Stimulated activated CD4-positive, alpha-beta T cell treated with anti-CD3 and anti-CD28 coated beads, Interleukin-12 subunit alpha, Interleukin-12 subunit beta, amount 100 ng/mL, for 4 hours (primary cell): ENCODE measurements at regions not wholly inside any gene's neighbourhood (a gene's known extent, or its start where the extent isn't known, plus 50 kb on each side); places are given as distances from the start of the nearest gene placed in this dataset.
"Not testable (repeated sequence)": the region's sequence is repeated elsewhere in the genome, so short reads cannot be mapped to it uniquely, and the experiment has no call there.

Experiments used
- DNase-seq: peaks from one replicate; pipeline ENCODE4 v3.0.0-alpha.2; 2020

DNA sequence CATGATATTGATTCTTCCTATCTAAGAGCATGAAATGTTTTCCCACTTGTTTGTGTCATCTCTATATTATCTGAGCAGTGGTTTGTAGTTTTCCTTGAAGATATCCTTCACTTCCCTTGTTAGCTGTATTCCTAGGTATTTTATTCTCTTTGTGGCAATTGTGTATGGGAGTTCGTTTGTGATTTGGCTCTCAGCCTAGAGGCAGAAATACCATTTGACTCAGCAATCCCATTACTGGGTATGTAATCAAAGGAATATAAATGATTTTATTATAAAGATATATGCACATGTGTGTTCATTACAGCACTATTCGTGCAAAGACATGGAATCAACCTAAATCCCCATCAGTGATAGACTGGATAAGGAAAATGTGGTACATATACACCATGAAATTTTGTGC lies 172.7 kb upstream of the IL15 start:
- DNase-seq = no peak

DNA sequence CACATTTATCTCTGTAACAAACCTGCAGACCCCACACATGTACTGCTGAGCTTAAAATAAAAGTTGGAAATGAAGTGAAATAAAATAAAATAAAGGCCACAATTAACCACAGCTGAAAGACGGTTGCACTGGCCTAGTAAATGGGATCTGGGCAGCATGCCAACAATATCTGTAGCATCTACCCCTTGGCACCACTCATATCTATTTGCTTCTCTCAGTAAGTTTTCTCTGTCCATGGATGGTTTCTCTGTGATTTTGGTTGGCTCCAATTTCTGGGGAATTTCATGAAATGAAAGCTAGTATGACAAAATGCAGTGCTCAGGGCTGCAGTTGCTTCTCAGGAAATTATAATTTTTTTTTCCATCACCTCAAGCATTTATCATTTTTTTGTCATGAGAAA lies 172.0 kb upstream of the IL15 start:
- no peak for DNase-seq

DNA sequence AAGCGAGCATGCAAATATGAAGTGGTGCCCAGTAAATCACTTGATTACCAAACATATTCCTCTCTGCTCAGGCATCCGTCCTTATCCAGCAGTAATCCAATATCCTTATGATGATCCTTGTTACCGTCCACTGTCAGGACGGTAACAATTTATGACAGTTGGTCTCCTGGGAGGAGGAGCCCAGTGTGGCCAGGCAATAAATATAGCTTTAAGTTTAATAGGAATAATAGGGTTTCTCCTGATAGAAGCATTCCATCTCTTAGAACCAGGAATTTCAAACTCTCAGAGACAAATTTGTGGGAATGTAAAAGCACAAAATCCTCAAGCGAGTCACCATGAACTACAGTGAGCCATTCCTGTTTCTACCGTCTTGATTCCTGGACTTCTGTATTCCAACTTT lies 171.2 kb upstream of the IL15 start:
- no peak for DNase-seq

DNA sequence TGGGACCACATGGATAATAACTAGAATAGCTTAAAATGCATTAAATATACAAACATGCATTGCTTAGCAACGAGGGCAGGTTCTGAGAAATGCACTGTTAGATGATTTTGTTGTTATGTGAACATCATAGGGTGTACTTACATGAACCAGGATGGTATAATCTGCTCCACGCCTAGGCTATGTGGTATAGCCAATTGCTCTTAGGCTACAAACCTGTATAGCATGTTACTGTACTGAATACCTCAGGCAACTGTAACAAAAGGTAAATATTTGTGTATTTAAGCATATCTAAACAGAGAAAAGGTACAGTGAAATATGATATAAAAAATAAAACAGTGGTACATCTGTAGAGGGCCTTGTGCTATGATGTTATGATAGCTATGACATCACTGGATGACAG lies 169.2 kb upstream of the IL15 start:
- DNase-seq = no peak

DNA sequence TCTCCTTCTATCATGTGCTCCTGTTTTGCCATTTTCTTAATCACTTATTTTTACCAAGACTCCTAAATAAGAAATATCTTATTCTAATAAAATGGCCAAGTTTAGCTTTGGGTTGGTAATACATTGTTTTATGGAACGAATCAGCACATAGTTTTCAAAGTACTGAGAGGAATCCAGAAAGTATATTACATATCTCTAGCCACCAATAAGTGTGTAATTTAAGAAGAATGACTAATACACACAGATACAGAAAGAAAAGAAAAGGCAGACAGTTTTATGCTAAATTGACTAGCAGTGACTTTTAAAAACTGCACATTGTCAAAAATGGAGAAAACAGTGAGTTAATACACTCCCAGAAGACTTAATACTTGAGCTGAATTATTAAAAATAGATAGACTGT lies 167.0 kb upstream of the IL15 start:
- DNase-seq = no peak

DNA sequence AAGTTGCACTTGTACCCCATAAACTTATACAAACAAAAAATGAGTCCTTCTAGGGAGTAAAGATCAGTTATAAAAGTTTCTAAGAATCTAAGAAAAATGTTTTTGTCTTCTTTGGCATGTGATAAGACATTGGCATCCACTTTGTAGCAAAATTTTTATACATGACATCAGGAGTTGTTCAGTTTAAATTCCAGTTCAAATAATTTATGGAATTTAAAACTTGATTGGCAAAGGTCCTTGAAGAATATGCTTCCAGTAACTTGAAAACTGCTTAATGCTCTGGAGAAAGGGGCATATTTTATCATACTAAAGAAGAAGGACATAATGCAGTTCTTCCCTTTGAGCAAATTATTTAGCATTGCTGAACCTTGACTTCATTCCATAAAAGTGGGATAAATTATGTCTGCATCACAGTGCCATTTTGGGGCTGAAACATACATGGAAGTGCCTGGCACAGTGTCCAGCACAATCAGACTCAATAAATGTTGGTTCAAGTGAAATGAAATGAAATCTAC lies 163.3 kb upstream of the IL15 start:
- no peak for DNase-seq

DNA sequence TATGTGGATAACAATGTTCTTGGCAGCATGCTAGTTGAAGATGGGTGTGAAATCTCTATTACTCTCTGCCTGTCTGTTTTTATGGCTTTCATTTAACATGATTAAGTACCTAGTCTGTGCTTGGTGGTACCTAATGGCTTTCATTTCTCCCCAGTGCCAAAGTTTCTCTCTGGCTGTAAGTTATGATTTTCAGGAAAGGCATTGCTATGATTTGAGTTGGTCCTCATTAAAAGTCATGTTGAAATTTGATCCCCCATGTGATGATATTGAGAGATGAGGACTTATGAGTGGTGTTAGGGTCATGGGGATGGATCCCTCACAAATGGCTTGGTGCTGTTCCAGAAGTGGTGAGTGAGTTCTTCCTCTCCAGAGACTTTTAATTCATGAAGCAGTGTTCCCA lies 162.4 kb upstream of the IL15 start:
- no peak for DNase-seq

DNA sequence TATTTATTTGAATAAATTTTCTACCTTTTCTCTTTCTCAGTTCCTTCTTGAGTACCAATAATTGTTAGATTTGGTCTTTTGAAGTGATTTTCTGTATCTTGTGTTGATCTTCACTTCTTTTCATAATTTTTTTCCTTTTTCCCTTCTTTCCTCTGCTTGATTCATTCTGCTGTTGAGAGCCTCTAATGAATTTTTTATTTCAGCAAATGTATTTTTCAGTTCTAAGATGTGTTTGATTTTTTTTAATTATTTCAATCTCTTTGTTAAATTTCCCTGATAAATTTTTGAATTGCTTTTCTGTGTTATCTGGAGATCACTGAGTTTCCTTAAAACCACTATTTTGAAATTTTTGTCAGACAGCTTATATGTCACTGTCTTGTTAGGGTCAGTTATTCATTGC lies 155.4 kb upstream of the IL15 start:
- no peak for DNase-seq

DNA sequence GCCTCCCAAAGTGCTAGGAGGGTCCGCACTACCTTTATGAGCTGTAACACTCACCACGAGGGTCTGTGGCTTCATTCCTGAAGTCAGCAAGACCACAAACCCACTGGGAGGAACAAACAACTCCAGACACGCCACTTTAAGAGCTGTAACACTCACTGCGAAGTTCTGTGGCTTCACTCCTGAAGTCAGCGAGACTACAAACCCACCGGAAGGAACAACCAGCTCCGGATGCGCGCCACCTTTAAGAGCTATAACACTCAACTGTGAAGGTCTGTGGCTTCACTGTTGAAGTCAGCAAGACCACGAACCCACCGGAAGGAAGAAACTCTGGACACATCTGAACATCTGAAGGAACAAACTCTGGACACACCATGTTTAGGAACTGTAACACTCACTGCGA lies 152.1 kb upstream of the IL15 start:
- DNase-seq = not testable (repeated sequence)

DNA sequence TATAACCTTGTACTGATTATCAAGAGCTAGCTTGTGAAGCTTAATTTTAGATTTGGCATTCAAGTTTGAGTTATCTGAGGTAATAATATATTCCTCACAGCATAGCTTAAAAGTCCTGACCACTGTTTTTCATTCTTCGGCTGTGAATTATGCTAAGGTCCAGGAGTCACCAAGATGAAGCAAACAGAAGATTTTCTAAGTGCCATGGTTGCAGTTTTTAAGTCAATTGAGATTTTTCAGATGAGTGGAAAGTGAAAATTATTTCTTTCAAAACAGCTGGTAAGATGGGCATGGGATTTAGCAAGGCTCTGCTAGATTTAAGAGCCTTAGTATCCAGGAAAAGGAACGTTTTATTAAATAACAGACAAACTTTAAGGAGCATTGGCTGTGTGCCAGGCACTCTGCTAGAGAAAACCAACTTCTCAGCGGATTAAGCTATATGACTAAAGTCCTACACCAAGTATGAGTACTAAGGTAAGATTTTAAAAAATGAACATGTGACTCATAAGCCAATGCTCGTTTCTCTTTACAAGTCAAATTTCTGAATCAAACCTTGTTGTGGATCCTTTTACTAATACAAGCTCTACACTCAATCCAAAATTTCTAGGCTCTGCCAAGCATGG lies 149.9 kb upstream of the IL15 start:
- no peak for DNase-seq

DNA sequence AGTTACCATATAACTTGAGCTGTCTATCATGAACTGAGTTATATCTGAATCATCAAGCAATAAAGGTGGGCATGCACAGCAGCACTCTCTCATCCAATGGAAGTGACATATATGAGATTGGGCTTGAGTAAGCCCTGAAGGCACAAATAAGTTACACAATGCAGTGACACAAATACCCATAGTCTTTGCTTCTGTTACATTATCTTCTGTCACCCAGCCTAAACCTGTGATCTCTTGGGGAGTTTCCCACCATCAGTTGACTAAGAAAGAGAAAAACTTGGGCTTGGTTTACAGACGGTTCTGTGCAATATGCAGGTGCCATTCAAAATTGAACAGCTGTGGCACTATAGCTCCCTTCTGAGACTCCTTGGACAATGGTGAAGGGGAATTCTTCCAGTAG lies 138.8 kb upstream of the IL15 start:
- no peak for DNase-seq

DNA sequence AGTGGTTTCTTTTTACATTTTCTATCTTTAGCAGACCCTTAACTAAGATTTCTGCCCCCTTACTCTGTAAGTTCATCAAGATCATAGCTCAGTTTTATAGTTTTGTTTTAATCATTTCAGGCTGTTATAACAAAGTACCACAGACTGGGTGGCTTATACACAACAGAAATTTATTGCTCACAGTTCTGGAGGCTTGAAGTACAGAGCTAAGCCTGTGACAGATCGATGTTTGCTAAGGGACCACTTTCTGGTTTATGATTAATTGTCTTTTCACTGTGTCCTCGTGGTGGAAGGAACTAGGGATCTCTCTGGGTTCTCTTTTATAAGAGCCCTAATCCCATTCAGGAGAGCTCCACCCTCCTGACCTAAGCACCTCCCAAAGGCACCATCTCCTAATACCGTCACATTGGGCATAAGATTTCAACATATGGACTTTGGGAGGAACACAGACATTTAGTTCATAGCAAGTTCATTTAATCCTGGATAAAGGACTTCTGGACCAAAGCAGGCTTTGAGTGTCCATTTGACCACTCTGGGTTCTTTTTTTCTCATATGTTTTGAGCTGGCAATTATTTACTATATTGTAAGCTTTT lies 137.0 kb upstream of the IL15 start:
- no peak for DNase-seq

DNA sequence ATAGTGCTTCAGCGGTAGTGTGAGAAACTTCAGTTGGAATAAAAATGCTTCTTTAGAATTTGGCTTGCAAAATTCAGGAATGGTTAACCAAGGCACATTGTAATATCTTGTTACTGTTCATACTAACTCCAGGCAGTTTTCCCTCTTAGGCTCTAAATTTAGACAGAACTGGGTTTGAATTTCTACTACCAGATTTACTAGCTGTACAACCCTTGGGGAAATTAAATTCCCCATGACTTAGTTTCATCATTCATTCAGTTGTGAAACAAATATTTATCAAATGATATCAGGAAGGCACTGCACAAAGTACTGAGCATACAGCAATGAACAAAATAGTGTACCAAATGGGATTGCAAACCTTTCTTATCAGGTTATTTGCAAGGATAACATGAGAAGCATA lies 135.0 kb upstream of the IL15 start:
- DNase-seq = no peak

DNA sequence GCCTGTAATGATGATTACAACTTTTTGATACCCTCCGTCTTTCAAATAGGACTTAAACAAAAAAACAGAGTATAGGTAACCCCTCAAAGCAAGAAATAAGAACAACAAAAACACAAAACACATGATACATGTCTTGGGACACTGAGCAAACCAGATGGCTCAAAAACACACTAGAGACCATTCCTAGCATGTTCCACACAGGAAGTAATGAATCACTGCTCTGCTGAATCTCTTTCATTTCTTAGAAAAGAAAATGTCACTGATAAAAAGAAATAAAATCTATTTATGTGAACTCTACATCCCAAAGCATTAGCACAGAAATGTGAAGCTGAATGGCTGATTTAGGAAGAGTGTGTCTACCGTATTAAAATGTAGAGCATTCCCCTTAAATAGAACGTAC lies 134.5 kb upstream of the IL15 start:
- DNase-seq = no peak

DNA sequence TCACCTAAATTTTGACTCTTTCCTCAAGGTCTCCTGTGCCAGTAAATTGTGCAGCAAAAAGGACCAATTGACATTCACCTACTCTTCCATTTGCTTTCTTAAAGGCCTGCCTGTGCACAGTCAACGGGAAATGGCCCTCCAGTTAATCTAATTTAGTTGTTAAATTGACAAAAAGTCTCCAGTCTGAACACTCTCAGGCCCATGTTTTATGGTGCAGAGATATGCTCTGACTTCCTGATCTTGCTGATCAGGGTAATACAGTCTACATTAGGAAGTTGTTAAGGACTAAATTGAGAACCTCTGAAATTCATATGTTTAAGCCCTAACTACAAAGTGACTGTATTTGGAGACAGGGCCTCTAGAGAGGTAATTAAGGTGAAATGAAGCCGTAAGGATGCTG lies 133.6 kb upstream of the IL15 start:
- DNase-seq = no peak

DNA sequence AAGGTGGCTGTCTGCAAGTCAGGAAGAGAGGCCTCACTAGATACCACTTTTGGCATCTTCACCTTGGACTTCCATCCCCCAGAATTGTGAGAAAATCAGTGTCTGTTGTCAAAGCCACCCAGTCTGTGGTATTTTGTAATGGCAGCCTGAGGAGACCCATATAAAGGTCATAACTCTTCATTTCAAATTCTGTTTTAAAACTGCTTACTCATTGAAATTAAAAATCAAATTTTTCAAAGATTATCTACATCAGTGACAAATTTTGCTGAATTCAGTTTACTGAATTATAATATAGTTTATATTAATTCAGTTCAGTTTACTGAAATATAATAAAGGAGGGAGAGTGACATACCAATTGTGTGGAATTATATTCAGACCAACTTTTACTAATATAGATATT lies 133.1 kb upstream of the IL15 start:
- DNase-seq = no peak

DNA sequence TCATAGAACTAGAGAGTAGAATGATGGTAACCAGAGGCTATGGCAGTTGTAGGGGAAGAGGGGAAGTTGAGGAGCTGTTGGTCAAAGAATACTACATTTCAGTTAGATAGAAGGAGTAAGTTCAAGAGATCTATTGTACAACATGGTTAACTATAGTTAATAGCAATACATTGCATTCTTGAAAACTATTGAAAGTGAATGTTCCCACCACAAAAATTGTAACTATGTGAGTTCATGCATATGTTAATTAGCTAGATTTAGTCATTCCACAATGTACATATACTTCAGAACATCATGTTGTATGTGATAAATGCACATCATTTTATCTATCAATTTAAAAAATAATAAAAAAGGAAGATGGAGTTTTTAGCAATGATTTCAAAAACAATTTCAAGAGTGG lies 125.3 kb upstream of the IL15 start:
- no peak for DNase-seq

DNA sequence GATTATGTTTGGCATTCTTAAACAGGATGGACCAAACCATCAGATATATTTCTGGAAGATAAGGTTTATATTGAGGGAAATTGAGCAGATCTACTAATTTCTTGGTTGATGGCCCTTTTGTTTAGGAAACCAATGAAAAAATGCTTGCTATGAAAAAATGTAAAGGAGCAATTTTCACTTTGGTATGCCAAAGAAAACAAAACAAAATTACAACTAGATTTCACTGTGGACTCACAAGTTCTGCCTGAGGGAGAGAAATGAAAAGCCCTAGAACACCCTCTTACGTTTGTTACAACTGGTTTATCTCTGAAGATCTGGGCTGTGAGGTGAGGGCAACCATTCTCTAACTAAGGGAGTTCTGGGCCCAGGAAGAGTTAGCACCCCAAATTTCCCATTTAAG lies 122.5 kb upstream of the IL15 start:
- no peak for DNase-seq

DNA sequence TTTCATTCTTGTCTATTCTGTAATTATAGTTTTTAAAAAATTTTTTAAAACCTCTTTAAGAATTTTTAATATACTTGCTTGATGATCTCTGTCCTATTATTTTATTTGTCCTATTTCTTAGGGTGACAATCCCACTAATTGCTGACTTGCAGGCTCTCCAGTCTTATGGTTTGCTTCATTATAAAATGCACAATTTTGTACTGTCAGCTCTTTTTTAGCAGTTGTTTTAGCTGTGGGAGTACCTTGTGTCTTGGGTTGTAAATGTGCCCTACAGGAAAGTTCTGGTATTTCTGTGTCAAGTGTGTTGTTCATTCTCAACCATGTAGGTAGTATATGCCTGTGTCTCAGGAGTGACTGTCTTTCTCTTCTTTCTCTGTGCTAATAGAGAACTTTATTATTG lies 118.2 kb upstream of the IL15 start:
- DNase-seq = no peak

DNA sequence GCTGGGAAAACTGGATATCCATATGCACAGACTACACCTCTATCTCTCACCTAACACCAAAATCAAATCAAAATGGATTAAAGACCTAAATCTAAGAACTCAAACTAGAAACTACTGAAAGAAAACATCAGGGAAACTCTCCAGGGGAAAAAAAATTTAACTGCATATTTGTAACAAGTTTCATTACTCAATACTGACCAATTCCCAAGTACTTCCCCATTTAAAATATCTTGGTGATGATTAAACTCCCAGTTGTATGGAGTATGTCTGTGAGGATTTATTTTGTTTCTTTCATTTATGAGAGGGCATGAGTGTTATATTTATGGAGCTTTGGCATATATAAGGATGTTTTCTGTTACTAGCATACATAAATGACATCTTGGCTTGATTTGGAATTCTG lies 112.3 kb upstream of the IL15 start:
- DNase-seq = no peak

DNA sequence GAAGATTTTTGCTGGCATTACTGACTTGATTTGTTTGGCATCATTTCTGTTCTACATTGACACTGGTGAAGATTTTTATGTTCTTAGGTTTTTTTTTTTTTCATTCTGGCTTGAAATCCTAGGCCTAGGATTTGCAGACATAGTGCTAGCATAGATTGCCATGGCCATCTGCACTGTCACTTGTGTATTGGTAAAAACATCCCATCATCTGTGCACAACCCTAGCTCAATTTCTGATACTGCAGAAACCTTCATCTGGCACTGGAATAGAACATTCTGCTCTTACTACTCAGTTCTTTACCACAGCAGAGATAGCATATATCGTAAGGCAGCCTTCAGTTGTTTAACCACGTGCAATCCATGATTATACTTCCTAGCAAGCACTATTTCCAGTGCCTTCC lies 111.5 kb upstream of the IL15 start:
- no peak for DNase-seq

DNA sequence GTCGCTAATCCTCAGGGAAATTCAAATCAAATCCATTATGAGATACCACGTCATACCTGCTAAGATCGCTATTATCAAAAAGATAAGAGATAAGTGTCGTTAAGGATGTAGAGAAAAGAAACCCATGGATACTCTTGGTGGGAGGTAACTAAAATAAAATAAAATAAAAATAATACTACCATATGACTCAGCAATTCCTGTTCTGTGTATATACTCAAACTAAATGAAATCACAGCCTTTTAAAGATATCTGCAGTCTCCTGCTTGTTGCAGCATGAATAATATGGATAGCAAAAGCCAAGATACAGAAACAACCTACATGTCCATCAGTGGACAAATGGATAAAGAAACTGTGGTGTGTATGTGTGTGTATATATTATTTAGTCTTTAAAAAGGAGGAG lies 105.8 kb upstream of the IL15 start:
- DNase-seq = no peak

DNA sequence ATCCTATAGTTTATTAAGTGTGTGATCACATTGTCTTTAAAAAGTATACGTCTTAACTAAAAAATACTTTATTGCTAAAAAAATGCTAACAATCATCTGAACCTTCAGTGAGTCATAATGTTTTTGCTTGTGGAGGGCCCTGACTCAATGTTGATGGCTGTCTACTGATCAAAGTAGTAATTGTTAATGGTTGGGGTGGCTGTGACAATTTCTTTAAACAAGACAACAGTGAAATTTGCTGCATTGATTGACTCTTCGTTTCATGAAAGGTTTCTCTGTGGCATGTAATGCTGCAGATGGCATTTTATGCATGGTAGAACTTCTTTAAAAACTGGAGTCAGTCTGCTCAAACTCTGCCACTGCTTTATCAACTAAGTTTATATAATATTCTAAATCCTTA lies 101.4 kb upstream of the IL15 start:
- no peak for DNase-seq

DNA sequence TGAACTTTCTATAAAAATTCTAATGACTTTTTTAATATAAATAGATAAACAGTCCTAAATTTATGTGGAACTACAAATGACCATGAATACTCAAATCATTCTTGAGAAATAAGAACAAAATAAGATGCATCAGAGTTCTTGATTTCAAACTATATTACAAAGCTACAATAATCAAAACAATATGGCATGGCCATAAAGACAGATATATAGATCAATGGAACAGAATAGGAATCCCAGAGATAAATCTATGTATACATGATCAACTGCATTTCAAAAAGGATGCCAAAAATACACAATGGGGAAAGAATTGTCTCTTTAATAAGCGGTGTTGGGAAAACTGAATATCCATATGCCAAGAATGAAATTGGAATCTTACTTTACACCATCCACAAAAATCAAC lies 98.4 kb upstream of the IL15 start:
- DNase-seq = no peak

DNA sequence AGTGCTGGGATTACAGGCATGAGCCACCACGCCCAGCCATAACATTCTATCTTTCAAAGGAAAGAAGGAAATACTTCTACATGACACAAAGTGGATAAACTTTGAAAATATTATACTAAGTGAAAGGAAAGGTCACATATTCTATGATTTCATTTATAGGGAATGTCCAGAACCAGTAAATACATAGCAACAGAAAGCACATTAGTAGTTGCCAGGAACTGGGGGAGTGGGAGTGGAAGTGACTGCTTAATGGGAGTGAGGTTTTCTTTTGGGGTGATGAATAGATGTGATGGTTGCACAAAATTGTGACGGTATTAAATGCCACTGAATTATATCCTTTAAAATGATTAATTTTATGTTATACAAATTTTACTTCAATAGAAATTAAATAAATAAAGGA lies 95.7 kb upstream of the IL15 start:
- no peak for DNase-seq
